ENCODE measurements at regions not wholly inside any gene's neighbourhood (a gene's known extent, or its start where the extent isn't known, plus 50 kb on each side); places are given as distances from the start of the nearest gene placed in this dataset.
"Not testable (repeated sequence)": the region's sequence is repeated elsewhere in the genome, so short reads cannot be mapped to it uniquely, and the experiment has no call there.

- DNase-seq: no peak
Observed at GRCh38 chrX:113892891-113893290, 691.0 kb upstream of the HTR2C start.

GRCh38 chrX:113892401-113892800 is 691.5 kb upstream of the HTR2C start:
- DNase-seq: no peak

GRCh38 chrX:113873056-113873455 is 710.8 kb upstream of the HTR2C start:
- DNase-seq: no peak

GRCh38 chrX:113868711-113869110 is 715.2 kb upstream of the HTR2C start:
- no peak for DNase-seq

- no peak for DNase-seq
Observed at GRCh38 chrX:113868177-113868576, 715.7 kb upstream of the HTR2C start.

GRCh38 chrX:113849408-113849807 is 734.5 kb upstream of the HTR2C start:
- no peak for DNase-seq

GRCh38 chrX:113833096-113834055 is 750.5 kb upstream of the HTR2C start:
- no peak for DNase-seq

DNA sequence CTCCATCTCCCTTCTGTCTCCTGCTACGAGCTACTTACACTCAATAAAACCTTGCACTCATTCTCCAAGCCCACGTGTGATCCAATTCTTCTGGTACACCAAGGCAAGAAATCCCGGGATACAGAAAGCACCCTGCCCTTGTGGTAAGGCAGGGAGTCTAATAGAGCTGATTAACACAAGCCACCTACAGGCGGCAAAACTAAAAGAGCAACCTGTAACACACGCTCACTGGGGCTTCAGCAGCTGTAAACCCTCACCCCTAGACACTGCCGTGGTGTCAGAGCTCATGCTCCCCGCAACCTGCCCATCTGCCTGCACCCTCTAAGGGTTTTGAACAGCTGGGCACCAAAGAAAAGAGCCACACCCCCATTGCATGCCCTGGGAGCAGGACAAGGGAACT is 755.4 kb upstream of the HTR2C start:
- no peak for DNase-seq

GRCh38 chrX:113818346-113818745 is 765.5 kb upstream of the HTR2C start:
- no peak for DNase-seq

GRCh38 chrX:113804819-113805218 is 779.1 kb upstream of the HTR2C start:
- no peak for DNase-seq

DNA sequence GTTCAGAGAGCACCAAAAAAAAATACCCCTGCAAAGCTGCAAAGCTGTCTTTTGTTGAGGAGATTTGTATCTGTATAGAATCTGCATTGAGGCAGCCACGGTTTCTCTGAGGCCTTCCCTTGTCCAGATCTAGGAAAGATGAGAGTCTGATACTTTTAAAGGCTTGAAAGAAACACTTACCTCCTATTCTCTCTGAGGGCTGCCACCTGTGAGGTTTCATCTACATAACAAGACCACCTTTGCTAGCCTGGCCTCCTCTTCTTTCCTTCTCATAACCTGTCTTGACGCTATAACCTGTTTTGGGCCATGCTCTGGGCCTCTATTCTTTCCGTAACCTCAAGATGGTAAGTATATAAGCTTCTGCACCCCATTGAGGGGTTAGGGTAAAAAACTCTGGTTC is 779.6 kb upstream of the HTR2C start:
- DNase-seq: no peak

GRCh38 chrX:113802837-113803236 is 781.0 kb upstream of the HTR2C start:
- no peak for DNase-seq

DNA sequence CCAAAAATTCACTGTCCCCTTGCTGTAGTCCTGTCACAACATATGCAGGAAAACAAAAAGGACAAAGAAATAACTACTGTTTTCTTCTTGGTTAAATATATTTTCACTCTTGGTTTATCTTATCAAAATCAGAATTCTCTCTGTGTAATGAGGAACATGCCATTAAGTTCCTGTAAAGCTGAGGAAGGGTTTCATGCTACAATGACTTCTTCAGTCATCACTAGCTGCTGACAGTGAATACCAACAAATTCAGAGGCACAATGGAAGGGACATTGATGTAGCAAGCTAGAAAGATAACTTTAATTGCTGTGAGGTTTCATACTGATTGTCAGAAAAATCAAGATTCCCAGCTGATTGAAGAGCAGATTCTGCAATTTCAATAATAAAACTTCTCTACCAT is 782.9 kb upstream of the HTR2C start:
- no peak for DNase-seq

DNA sequence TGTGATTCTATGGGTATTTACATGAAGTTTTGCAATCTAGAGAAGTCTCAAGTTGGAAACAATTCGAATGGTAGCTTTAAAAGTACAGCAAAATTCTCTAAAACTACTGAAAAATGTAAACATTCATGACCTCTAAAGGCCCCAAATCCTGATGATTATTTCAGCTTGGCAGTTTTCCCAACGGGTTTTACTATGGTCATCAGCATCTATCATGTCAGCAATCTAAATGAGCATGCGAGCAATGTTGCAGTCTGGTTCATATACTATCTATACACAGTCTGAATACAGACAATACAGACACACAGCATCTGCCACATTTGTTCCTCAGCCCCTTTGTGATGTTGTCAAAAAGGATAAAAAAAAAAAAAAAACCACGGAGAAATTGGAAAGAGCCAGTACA is 790.3 kb upstream of the HTR2C start:
- peak in 1 of 2 experiments; percentile 45 for DNase-seq

- DNase-seq: no peak
Observed at GRCh38 chrX:113790987-113791386, 792.9 kb upstream of the HTR2C start.

DNA sequence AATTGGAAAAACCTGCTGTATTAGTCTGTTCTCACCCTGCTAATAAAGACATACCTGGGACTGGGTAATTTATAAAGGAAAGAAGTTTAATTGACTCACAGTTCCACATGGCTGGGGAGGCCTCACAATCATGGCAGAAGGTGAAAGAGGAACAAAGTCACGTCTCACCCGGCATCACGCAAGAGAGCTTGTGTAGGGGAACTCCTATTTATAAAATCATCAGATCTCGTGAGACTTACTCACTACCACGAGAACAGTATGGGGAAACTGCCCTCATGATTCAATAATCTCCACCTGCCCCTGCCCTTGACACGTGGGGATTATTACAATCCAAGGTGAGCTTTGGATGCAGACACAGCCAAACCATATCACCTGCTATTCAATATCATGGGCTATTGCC is 799.1 kb upstream of the HTR2C start:
- not testable (repeated sequence) for DNase-seq

GRCh38 chrX:113770806-113771205 is 813.1 kb upstream of the HTR2C start:
- no peak for DNase-seq

DNA sequence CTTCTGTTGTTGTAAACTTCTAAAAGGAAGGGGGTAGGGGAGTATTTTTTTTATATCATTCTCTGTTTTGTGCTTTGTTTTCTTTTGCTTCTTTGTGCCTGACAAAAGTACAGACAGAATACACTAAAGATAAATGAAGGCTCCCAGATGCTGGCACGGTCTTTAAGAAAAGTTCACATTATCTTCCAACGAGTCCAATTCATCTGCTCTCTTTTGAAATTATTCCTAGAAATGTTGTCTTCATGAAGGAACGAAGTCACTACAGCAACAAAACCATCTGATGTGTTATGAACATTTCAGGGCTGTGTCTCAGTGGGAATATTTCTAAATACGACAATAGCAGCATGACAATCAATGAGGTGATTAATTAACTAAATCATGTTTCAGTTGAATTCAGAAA is 813.8 kb upstream of the HTR2C start:
- DNase-seq: no peak

DNA sequence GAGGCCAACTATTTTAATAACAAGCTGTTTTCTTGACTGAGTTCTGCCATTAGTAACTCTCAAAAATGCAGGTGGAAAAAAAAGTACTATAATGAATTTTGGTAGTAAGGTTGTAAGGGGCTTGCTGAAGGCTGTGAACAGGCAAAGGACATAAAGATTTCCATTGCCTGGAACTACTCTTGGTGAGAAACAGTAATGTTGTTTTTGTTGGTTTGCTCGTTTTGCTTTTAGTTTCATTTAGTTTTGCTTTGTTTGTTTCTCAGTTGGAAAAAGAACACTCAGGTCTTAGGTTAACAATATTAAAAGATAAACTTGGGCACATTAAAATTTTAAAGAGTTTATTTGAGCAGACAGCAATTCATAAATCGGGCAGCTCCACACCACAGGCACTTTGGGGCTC is 824.5 kb upstream of the HTR2C start:
- no peak for DNase-seq

GRCh38 chrX:113747274-113747973 is 836.5 kb upstream of the HTR2C start:
- no peak for DNase-seq

- no peak for DNase-seq
Observed at GRCh38 chrX:113743069-113743468, 840.8 kb upstream of the HTR2C start.

DNA sequence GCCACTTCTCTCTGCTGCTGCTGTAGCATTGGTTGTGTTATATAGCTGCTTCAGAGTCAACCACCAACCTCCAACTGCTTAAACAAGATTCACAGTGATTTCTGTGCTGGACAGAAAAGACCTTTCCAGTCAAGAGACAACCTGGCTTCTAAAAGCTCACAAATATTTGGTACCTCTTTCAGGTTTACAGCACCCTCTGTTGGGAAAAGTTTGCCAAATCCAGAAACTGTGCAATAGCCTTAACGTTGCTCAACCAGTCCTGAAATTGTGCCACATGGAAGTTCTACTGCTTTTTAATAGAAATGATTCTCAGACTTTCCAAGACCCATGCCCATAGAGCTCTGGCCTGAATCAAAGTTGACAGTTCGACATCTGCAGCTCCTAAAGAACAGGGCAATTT is 842.1 kb upstream of the HTR2C start:
- peak; percentile 52 to 68 for DNase-seq

- DNase-seq: no peak
Observed at GRCh38 chrX:113728937-113729336, 854.9 kb upstream of the HTR2C start.

GRCh38 chrX:113726898-113727297 is 857.0 kb upstream of the HTR2C start:
- DNase-seq: no peak

All from NCI-H2081 (cell line).